CD4-positive, alpha-beta T cell treated with Interleukin-17A for 4 hours (primary cell): ENCODE measurements at regions not wholly inside any gene's neighbourhood (a gene's known extent, or its start where the extent isn't known, plus 50 kb on each side); places are given as distances from the start of the nearest gene placed in this dataset.
"Not testable (repeated sequence)": the region's sequence is repeated elsewhere in the genome, so short reads cannot be mapped to it uniquely, and the experiment has no call there.

Experiments
- DNase-seq: peaks from one replicate; pipeline ENCODE4 v3.0.0-alpha.2; 2020; ENCODE audit warnings: mixed read lengths

DNA sequence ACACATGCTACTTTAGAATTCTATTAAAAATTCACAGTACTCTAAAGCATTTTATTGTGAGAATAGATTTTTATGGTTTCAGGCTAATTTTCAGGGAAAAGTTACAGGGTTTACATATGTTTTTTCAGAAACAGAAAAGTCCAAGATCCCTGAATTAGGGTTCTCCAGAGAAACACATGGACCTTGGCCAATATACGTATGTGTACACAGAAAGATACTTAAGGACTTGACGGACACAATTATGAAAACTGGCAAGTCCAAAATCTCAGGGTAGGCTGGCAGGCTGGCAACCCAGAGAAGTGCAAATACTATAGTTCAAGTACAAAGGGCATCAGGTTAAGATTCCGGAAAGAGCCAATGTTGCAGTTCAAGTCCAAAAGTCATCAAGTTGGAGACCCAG is 1897.8 kb upstream of the PCDH10 start:
- DNase-seq, result no peak

GRCh38 chr4:131257241-131257640 is 1891.9 kb upstream of the PCDH10 start:
- DNase-seq, result no peak

DNA sequence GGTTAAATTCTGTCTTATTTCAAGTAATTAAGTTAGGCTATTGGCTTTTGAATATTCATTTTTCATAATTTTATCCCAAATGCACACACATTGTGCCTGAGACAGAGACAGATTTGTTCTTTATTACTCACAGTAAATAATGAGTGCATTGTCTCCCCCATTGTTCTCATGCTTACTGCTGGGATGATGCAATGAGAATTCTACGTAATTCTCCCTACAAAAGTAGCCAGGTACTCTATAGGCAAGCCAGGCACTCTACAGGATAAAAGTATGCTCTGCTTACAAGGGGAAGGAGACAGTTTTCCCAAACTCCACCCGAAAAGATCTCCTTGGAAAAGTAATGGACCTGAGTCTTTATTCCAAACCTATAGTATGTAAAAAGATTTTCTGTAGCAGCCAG is 1890.7 kb upstream of the PCDH10 start:
- DNase-seq, result no peak

GRCh38 chr4:131288441-131288840 is 1860.7 kb upstream of the PCDH10 start:
- DNase-seq, result no peak

DNA sequence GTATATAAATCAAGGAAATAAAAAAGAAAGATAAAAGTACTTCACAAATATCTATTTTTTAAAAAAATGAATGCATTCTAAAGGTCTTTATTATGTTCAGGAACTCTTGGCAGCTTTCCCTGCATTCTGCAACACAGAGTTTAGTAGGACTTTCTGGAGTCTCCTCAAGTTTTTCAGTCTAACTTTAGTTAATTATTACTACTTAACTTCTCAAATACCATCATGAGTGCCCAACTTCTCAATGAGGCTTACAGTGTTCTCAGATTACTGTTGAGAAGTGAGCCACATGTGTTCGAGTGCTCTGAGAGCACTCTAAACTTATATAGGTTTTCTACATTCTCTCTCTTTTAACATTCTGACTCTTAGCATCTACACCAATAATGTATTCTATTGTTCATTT is 1852.9 kb upstream of the PCDH10 start:
- no peak for DNase-seq

GRCh38 chr4:131302108-131302507 is 1847.0 kb upstream of the PCDH10 start:
- DNase-seq, result no peak

DNA sequence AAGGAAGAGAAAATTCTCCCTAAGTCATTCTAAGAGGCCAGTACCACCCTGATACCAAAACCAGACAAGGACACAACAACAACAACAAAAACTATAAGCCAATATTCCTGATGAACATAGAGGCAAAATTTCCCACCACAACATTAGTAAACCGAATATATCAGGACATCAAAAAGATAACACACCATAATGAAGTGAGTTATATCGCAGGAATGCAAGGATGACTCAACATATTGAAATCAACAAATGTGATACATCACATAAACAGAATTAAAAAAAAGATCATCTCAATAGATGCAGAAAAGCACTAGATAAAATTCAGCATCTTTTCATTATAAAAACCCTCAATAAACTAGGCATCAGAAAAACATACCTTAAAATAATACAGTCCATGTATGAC is 1844.4 kb upstream of the PCDH10 start:
- DNase-seq, result no peak

- DNase-seq, result no peak
These were observed 1839.5 kb upstream of the PCDH10 start for GRCh38 chr4:131309628-131310027.

- DNase-seq, result no peak
These were observed 1833.0 kb upstream of the PCDH10 start for GRCh38 chr4:131316086-131316485.

GRCh38 chr4:131337936-131338335 is 1811.2 kb upstream of the PCDH10 start:
- no peak for DNase-seq

- no peak for DNase-seq
These were observed 1810.0 kb upstream of the PCDH10 start for GRCh38 chr4:131339137-131339536.

- no peak for DNase-seq
These were observed 1804.3 kb upstream of the PCDH10 start for GRCh38 chr4:131344761-131345160.

GRCh38 chr4:131347816-131348215 is 1801.3 kb upstream of the PCDH10 start:
- no peak for DNase-seq

DNA sequence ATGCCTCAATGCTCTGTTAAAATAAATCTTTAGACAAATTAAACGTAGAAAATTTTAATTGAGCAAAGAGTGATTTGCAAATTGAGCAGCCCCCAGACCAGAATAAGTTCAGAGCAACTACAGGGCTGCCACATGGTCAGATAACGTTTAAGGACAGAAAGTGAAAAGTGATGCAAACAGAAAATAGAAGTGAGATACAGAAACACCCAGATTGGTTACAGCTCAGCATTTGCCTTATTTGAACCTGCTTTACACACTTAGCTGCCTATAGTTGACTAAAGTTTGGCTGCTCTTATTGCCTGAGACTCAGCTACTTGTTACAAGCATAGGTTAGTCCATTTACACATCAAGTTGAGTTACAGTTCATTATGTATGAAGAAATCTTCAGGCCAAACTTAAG is 1800.8 kb upstream of the PCDH10 start:
- no peak for DNase-seq

GRCh38 chr4:131352371-131352770 is 1796.7 kb upstream of the PCDH10 start:
- not testable (repeated sequence) for DNase-seq

DNA sequence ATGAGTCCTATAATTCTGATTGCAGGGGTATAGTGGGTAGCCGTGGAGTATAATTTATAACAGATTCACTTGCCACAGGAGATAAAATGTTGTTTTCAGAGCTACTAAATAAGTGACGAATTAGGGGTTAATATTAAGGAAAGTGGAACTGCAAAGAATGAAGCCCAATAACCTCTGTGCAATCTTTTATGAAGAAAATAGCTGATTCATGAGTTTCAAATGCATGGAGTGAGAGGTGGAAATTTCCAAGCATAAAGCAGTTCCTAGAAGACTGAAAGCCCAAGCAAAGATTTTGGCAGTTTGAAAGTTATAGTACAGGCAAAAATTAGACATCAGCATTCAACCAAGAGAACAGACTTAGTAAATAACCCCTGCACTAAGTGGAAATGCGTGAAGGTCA is 1782.4 kb upstream of the PCDH10 start:
- DNase-seq, result no peak

DNA sequence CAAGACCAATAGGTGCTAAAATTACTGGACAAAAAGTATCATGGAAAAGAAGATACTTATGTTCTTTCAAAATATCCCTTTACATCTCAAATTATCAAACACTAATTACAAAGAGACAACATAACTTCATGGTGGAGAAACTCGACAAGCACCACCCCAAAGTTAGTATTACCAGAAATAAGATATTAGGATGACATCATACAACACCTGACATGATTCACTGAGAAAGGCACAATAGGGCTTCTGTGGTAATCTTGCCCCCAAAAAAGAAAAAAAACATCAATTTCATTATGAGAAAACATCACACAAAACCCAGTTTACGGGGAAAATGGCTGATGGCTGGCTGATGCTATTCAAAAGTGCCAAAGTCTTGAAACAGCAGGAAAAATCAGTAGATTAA is 1781.7 kb upstream of the PCDH10 start:
- no peak for DNase-seq

- no peak for DNase-seq
These were observed 1778.2 kb upstream of the PCDH10 start for GRCh38 chr4:131370846-131371245.

GRCh38 chr4:131381055-131381454 is 1768.0 kb upstream of the PCDH10 start:
- DNase-seq, result no peak

GRCh38 chr4:131382839-131383238 is 1766.3 kb upstream of the PCDH10 start:
- no peak for DNase-seq

DNA sequence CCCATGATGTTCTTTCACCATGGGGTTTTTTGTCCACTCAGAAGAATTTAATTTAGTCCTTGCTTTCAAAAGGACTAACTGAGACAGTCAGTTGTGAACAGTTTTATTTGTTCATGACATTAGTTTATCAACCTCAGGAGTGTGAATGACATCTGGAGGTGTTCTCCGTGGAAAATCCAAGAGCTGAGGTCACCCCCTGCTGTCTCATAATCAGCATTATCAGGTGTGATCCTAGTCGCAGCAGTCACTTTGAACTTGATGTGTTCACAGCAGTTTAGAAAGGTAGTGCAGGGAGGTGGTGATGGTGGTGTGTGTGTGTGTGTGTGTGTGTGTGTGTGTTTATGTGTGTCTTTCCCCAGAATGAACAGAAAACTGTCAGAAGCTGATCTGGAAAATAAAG is 1760.8 kb upstream of the PCDH10 start:
- no peak for DNase-seq

- no peak for DNase-seq
These were observed 1741.0 kb upstream of the PCDH10 start for GRCh38 chr4:131408102-131408501.

DNA sequence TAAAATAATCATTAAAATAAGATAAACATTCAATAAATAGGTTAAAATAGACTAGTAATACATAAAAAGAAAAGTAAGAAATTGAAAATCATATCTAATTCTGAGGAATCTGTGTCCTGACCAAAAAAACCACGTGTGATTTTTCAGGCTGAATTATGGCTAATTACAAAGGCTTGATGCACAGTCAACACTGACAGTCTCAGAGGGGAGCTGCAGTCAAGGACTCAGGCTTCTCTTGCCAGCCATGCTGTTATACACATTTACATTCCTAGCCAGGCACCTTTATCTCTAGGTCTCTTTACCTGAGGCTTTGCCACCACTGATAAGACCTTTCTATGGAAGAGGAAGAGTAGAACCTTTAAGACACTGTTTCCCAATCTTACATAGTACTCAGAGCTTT is 1737.7 kb upstream of the PCDH10 start:
- no peak for DNase-seq

- DNase-seq, result no peak
These were observed 1729.9 kb upstream of the PCDH10 start for GRCh38 chr4:131419147-131419546.

GRCh38 chr4:131426023-131426758 is 1722.9 kb upstream of the PCDH10 start:
- no peak for DNase-seq
